Keratinocyte (primary cell): ENCODE measurements at regions not wholly inside any gene's neighbourhood (a gene's known extent, or its start where the extent isn't known, plus 50 kb on each side); places are given as distances from the start of the nearest gene placed in this dataset.

Experiments used
- DNase-seq: peaks from one replicate; pipeline ENCODE4 v3.0.0-alpha.2; 2011; ENCODE audit warnings: low read depth, missing footprints, low spot score
- FAIRE-seq: peaks from 2 replicates; lab custom pipeline; 2011; peaks lifted over from hg19 to GRCh38; lab: Jason Lieb, UNC
- H2AFZ ChIP-seq: 2 replicates; pipeline ENCODE4 v1.6.0; 2012; ENCODE audit warnings: low read length, control low read depth, inconsistent platforms; ENCODE audit not compliant: control insufficient read depth
- H3K27ac ChIP-seq: 2 replicates; pipeline ENCODE4 v1.5.1; 2011; ENCODE audit warnings: low read length; ENCODE audit not compliant: control insufficient read depth, insufficient read depth
- H3K27me3 ChIP-seq: 3 replicates; pipeline ENCODE4 v1.6.0; 2011; ENCODE audit warnings: low read length; ENCODE audit not compliant: control insufficient read depth, insufficient read depth; ENCODE audit errors: extremely low read depth
- H3K36me3 ChIP-seq, 2 experiments: 2 replicates in 1 of 2; 3 replicates in 1 of 2; pipeline ENCODE4 v1.5.1; 2011; ENCODE audit warnings: low read length in 2 of 2, mild to moderate bottlenecking in 1 of 2; ENCODE audit not compliant: control insufficient read depth in 2 of 2, insufficient read depth in 2 of 2; ENCODE audit errors: extremely low read depth in 1 of 2
- H3K4me1 ChIP-seq: 3 replicates; pipeline ENCODE4 v1.5.1; 2011; ENCODE audit warnings: low read length; ENCODE audit not compliant: control insufficient read depth, insufficient read depth; ENCODE audit errors: extremely low read depth
- H3K4me2 ChIP-seq: 3 replicates; pipeline ENCODE4 v1.6.0; 2011; ENCODE audit warnings: low read depth, low read length; ENCODE audit not compliant: control insufficient read depth, insufficient read depth; ENCODE audit errors: extremely low read depth
- H3K4me3 ChIP-seq, 3 experiments: fragments of 200-600 bp in 1 of 3; sonication (generic) in 1 of 3; 2 replicates in 2 of 3; 3 replicates in 1 of 3; pipeline ENCODE4 v1.5.1; 2011 to 2016; ENCODE audit warnings: low read length in 3 of 3, mild to moderate bottlenecking in 3 of 3, control low read depth in 2 of 3, inconsistent platforms in 1 of 3, low read depth in 1 of 3, mixed read lengths in 1 of 3, mixed run types in 1 of 3, moderate library complexity in 1 of 3; ENCODE audit not compliant: control insufficient read depth in 2 of 3, insufficient read depth in 2 of 3; ENCODE audit errors: extremely low read depth in 1 of 3
- H3K79me2 ChIP-seq: 2 replicates; pipeline ENCODE4 v1.6.0; 2012; ENCODE audit warnings: low read length; ENCODE audit not compliant: control insufficient read depth, insufficient read depth
- H3K9ac ChIP-seq: 3 replicates; pipeline ENCODE4 v1.6.0; 2011; ENCODE audit warnings: low read length; ENCODE audit not compliant: control insufficient read depth, insufficient read depth; ENCODE audit errors: extremely low read depth
- H3K9me1 ChIP-seq: 3 replicates; pipeline ENCODE4 v1.6.0; 2011; ENCODE audit warnings: low read length; ENCODE audit not compliant: control insufficient read depth, insufficient read depth; ENCODE audit errors: extremely low read depth
- H3K9me3 ChIP-seq: 2 replicates; pipeline ENCODE4 v1.5.1; 2012; ENCODE audit warnings: low read depth, low read length; ENCODE audit not compliant: control insufficient read depth
- H4K20me1 ChIP-seq: 3 replicates; pipeline ENCODE4 v1.6.0; 2011; ENCODE audit warnings: low read length; ENCODE audit not compliant: control insufficient read depth, insufficient read depth; ENCODE audit errors: extremely low read depth
- EZH2 ChIP-seq: IDR thresholded peaks from one replicate; pipeline ENCODE4 v1.6.1; 2012; ENCODE audit warnings: inconsistent platforms, mild to moderate bottlenecking, low read length, moderate library complexity
- dilution Hi-C: fragments of 300-500 bp; cut with MboI; formaldehyde crosslinking; loops from one replicate; pipeline ENCODE4 v1.7.0; 2020; ENCODE audit warnings: low sequenced_read_pairs; ENCODE audit not compliant: extremely low pct_ligation_motif_present
- TF ChIP-seq, protein P1 (sequence below), 3 experiments: IDR thresholded peaks in 1 of 3; conservative IDR thresholded peaks in 1 of 3; optimal IDR thresholded peaks in 1 of 3; 2 replicates in 2 of 3; 3 replicates in 1 of 3; pipeline versions ENCODE3 to v1.5.1; 2011; ENCODE audit warnings: low read length in 3 of 3, mild to moderate bottlenecking in 3 of 3, moderate library complexity in 2 of 3, control low read depth in 1 of 3, inconsistent platforms in 1 of 3; ENCODE audit not compliant: insufficient read depth in 2 of 3; ENCODE audit errors: extremely low read depth in 1 of 3

DNA sequence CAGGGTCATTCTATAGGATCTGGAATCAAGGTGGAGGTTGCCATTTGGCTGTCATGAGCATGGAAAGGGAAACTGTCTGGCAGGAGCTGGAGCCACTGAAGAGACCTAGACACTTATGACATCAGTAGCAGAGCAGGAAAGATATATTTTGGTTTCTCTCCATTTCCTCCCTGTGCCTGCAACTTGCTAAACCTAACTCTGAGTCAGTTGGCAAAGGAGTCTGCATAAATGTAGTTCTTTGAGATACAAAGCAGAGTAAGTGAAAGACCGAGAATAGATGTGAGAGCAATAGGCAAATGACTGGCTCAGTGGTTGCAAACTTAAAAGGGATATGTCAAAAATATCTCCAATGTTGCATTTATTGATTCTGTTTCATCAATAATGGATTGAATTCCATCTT, 757.7 kb downstream of the KCNJ3 start:
- TF ChIP-seq, protein P1, sequence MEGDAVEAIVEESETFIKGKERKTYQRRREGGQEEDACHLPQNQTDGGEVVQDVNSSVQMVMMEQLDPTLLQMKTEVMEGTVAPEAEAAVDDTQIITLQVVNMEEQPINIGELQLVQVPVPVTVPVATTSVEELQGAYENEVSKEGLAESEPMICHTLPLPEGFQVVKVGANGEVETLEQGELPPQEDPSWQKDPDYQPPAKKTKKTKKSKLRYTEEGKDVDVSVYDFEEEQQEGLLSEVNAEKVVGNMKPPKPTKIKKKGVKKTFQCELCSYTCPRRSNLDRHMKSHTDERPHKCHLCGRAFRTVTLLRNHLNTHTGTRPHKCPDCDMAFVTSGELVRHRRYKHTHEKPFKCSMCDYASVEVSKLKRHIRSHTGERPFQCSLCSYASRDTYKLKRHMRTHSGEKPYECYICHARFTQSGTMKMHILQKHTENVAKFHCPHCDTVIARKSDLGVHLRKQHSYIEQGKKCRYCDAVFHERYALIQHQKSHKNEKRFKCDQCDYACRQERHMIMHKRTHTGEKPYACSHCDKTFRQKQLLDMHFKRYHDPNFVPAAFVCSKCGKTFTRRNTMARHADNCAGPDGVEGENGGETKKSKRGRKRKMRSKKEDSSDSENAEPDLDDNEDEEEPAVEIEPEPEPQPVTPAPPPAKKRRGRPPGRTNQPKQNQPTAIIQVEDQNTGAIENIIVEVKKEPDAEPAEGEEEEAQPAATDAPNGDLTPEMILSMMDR (optimal IDR thresholded peaks at IDR 0.05 in 1 of 3, IDR thresholded peaks at IDR 0.05 in 1 of 3, conservative IDR thresholded peaks at IDR 0.05 in 1 of 3; ENCODE audit: extremely low read depth in 1 of 3, insufficient read depth in 2 of 3, low read length in 3 of 3): no peak
- TF ChIP-seq EZH2: no peak
- H3K27ac ChIP-seq: no peak overlapping the region

DNA sequence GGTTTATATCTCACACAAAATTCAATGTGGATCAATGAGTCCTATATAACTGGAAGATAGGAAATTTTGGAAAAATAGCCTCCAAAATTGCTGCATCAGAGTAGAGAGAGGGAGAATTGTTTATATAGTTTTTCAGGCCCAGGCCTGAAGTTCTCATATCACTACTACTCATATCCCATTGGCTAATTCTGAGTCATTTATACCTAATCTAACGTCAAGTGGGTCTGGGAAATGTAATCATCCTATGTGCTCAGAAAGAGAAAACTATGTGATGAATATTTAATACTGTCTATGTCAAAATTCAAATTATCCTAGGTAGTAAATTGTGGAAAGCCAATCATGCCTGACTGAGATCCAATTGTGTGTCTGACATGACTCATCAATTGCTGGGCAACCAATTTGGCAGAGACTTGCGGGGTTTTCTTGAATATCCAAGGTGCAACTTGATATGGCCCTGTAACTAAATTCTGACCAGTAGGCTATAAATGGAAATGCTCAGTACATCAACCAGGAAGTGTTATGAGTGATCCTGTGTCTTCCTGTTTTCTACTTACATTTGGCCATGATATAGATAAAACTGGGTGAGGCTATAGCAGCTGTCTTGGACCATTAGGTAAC, 744.4 kb downstream of the KCNJ3 start:
- FAIRE-seq (no peak), DNase-seq (no peak)
- TF ChIP-seq EZH2: no peak
- TF ChIP-seq, protein P1 (optimal IDR thresholded peaks at IDR 0.05 in 1 of 3, IDR thresholded peaks at IDR 0.05 in 1 of 3, conservative IDR thresholded peaks at IDR 0.05 in 1 of 3; ENCODE audit: extremely low read depth in 1 of 3, insufficient read depth in 2 of 3, low read length in 3 of 3): no peak
- Histone ChIP-seq H3K4me2 (no peak overlapping the region), H4K20me1 (no peaks in the 10 kb centered on the region), H3K79me2 (no peaks in the 10 kb centered on the region), H3K4me3 (no peak overlapping the region), H3K9ac (no peak overlapping the region), H2AFZ (no peak overlapping the region), H3K9me1 (no peaks in the 10 kb centered on the region), H3K4me1 (no peaks in the 10 kb centered on the region), H3K36me3 (no peaks in the 10 kb centered on the region), H3K9me3 (no peaks in the 10 kb centered on the region), H3K27me3 (no peaks in the 10 kb centered on the region), H3K27ac (no peak overlapping the region)
- dilution Hi-C loops: no loop called here

More for the DNA sequence above, 757.7 kb downstream of the KCNJ3 start:
- no peaks in the 10 kb centered on the region for H3K79me2 ChIP-seq
- no peak overlapping the region for H2AFZ ChIP-seq
- no peak overlapping the region for H3K4me2 ChIP-seq
- H3K9me1 ChIP-seq: no peaks in the 10 kb centered on the region
- H3K36me3 ChIP-seq: no peaks in the 10 kb centered on the region
- no peak for FAIRE-seq
- H3K4me3 ChIP-seq: no peak overlapping the region
- no peaks in the 10 kb centered on the region for H3K4me1 ChIP-seq
- DNase-seq: no peak
- no peaks in the 10 kb centered on the region for H4K20me1 ChIP-seq
- H3K27me3 ChIP-seq: no peaks in the 10 kb centered on the region
- no peaks in the 10 kb centered on the region for H3K9me3 ChIP-seq
- no peak overlapping the region for H3K9ac ChIP-seq
- dilution Hi-C loops: no loop called here
